BLaER1 treated with 17β-estradiol and CSF1 and Interleukin-3, amounts not matched to agents 10 nM and 100 nM (cell line): ENCODE measurements at regions not wholly inside any gene's neighbourhood (a gene's known extent, or its start where the extent isn't known, plus 50 kb on each side); places are given as distances from the start of the nearest gene placed in this dataset.

Source experiments
- H3K27ac ChIP-seq, 11 experiments: shearing (Covaris generic); formaldehyde crosslinking; 2 replicates each; pipeline ENCODE4 v1.8.1; 2022
- H3K27me3 ChIP-seq, 11 experiments: shearing (Covaris generic); formaldehyde crosslinking; 2 replicates each; pipeline ENCODE4 v1.8.1; 2022
- H3K36me3 ChIP-seq, 11 experiments: shearing (Covaris generic); formaldehyde crosslinking; 2 replicates each; pipeline ENCODE4 v1.8.1; 2022
- H3K4me1 ChIP-seq, 10 experiments: shearing (Covaris generic); formaldehyde crosslinking; 2 replicates each; pipeline ENCODE4 v1.8.1; 2022
- H3K4me2 ChIP-seq, 11 experiments: shearing (Covaris generic); formaldehyde crosslinking; 2 replicates each; pipeline ENCODE4 v1.8.1; 2022
- H3K4me3 ChIP-seq, 10 experiments: shearing (Covaris generic); formaldehyde crosslinking; 2 replicates each; pipeline ENCODE4 v1.8.1; 2022
- H3K9ac ChIP-seq, 11 experiments: shearing (Covaris generic); formaldehyde crosslinking; 2 replicates each; pipeline ENCODE4 v1.8.1; 2022
- H3K9me3 ChIP-seq, 11 experiments: shearing (Covaris generic); formaldehyde crosslinking; replicated peaks in 1 of 11; 2 replicates each; pipeline ENCODE4 v1.8.1; 2022
- H4K20me1 ChIP-seq, 11 experiments: shearing (Covaris generic); formaldehyde crosslinking; 2 replicates each; pipeline ENCODE4 v1.8.1; 2022
- Cebpa-rat ChIP-seq, 11 experiments: shearing (Covaris generic); IDR thresholded peaks; 2 replicates each; pipeline ENCODE4 v1.8.1; 2022

DNA sequence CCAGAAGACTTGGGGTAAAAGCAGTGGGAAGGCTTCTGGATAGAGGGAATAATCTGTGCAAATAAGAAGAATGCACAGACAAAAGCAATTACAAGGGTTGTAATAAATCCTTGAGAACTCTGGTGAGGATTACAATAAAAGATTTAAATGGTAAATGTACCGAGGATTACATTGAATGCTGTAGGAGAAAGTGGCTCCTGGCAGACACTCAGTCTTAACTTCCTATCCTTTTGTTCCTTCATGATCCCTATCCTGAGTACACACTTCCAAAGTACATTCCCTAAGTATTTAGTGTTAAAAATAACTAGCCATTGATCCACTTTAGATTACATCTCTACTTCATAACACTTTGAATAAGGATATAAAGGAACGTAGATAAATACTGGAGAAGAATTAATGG is 205.4 kb downstream of the SPATA18 start:
- Histone ChIP-seq H3K4me2 (no peak overlapping the region), H3K27ac (no peak overlapping the region), H3K4me3 (no peak overlapping the region), H3K9me3 (peaks cover 15 to 26% (median 18%) of the 10 kb centered on the region in 11 experiments), H3K4me1 (peaks cover 29 to 45% (median 35%) of the 10 kb centered on the region in 10 experiments), H3K9ac (no peak overlapping the region), H3K27me3 (no peaks in the 10 kb centered on the region), H3K36me3 (no peaks in the 10 kb centered on the region), H4K20me1 (no peaks in the 10 kb centered on the region)
- TF ChIP-seq Cebpa-rat (IDR thresholded peaks at IDR 0.05): no peak

DNA sequence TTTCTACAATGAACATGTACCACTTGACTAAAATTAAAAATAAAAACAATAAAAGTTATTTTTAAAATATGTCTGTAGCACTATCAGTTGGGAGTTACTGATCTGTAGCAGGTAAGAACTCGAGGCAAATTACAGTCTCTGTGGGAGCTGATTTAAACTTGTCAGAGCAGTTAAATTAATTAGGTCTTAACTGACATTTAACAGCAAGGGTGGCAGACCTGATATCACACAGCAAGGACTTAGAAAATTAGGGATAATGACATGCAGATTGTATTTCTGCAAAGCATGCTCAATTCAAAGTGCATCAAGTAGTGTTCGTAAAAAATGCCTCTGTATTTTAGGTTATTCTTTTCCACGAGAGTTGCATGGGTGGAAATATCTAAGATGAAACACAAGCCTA is 208.9 kb downstream of the SPATA18 start:
- H3K9me3 ChIP-seq: peaks cover 0 to 6% (median 0%) of the 10 kb centered on the region in 11 experiments; a peak in 1 of 22 replicates
- H4K20me1 ChIP-seq: no peaks in the 10 kb centered on the region
- TF ChIP-seq Cebpa-rat (IDR thresholded peaks at IDR 0.05): no peak
- peak overlapping the region in 8 of 11 experiments; percentile 1 to 74 (median 50); a peak in 11 of 22 replicates for H3K27ac ChIP-seq
- H3K4me2 ChIP-seq: peak overlapping the region; percentile 64 to 88 (median 78)
- H3K36me3 ChIP-seq: no peaks in the 10 kb centered on the region
- no peak overlapping the region; a peak in 1 of 20 replicates for H3K4me3 ChIP-seq
- H3K27me3 ChIP-seq: no peaks in the 10 kb centered on the region
- peaks cover 30 to 64% (median 48%) of the 10 kb centered on the region in 10 experiments for H3K4me1 ChIP-seq
- H3K9ac ChIP-seq: peak overlapping the region in 4 of 11 experiments; percentile 5 to 55 (median 18); a peak in 2 of 22 replicates

DNA sequence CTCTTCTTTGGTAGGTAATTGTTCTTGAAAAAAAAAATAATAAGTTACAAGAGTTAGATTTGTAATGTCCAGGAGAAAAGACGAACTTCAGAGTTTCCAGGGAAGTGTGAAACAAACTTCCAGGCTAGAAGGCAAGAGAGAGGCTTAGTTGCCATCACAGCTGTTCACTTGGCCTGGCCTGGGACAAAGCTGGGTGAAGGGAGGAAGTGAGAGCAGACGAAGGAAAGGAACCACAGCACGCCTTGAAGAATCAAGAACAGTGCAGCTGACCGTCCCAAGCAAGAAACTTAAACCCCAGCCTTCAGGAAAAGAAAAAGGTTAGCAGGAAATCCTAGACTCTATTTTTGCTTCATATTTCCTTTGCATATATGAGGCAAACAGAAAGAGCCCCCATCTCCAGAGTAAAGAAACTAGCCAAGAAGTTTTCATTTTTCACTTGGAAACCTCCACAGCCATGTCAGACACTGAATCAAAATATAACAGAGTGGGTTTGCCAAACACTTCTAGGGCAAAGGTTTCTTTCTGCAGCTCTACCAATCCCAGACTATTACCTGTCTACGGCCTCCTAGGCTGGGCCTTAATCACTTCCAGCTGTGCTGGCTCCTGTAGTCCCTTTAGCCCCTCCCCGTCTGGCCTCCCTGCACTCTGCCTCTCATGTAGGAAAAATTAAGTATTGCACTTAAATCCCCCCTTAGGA is 209.6 kb downstream of the SPATA18 start:
- Histone ChIP-seq H3K4me1 (peaks cover 30 to 71% (median 54%) of the 10 kb centered on the region in 10 experiments), H3K27ac (peak overlapping the region in 9 of 11 experiments; percentile 6 to 74 (median 53); a peak in 15 of 22 replicates), H3K27me3 (no peaks in the 10 kb centered on the region), H3K36me3 (no peaks in the 10 kb centered on the region), H3K9ac (peak overlapping the region in 8 of 11 experiments; percentile 5 to 55 (median 38); a peak in 12 of 22 replicates), H4K20me1 (no peaks in the 10 kb centered on the region), H3K9me3 (peaks cover 0 to 6% (median 0%) of the 10 kb centered on the region in 11 experiments; a peak in 1 of 22 replicates), H3K4me3 (peak overlapping the region in 4 of 10 experiments; percentile 4 to 35 (median 18); a peak in 7 of 20 replicates), H3K4me2 (peak overlapping the region; percentile 64 to 88 (median 78))
- TF ChIP-seq Cebpa-rat (IDR thresholded peaks at IDR 0.05): no peak

DNA sequence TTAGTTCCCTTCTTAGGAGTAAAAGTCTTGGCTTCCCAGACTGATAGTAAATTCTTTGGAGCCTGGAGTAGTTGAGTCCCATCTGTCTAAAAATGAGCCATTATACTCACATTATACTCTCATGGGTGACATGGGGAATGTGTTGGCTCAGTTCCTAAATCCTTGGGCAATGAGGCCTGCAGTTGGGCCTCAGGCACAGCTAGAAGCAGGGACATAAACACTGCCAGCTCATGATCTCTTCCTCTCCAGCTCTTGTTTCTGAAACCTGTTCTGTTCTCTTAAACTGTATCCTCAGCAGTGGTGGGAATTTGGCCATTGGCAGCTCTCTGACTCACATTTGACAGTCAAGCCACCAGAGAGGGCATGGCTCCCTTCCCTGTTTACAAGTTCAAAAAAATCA is 212.5 kb downstream of the SPATA18 start:
- TF ChIP-seq Cebpa-rat (IDR thresholded peaks at IDR 0.05): no peak
- no peak overlapping the region; a peak in 1 of 22 replicates for H3K27ac ChIP-seq
- peak overlapping the region in 6 of 11 experiments; percentile 2 to 21 (median 10); a peak in 4 of 22 replicates for H3K4me2 ChIP-seq
- H3K4me1 ChIP-seq: peaks cover 30 to 72% (median 57%) of the 10 kb centered on the region in 10 experiments
- peaks cover 0 to 6% (median 0%) of the 10 kb centered on the region in 11 experiments; a peak in 1 of 22 replicates for H3K9me3 ChIP-seq
- H3K9ac ChIP-seq: no peak overlapping the region
- H3K36me3 ChIP-seq: no peaks in the 10 kb centered on the region
- H3K4me3 ChIP-seq: no peak overlapping the region
- no peaks in the 10 kb centered on the region for H3K27me3 ChIP-seq
- H4K20me1 ChIP-seq: no peaks in the 10 kb centered on the region

DNA sequence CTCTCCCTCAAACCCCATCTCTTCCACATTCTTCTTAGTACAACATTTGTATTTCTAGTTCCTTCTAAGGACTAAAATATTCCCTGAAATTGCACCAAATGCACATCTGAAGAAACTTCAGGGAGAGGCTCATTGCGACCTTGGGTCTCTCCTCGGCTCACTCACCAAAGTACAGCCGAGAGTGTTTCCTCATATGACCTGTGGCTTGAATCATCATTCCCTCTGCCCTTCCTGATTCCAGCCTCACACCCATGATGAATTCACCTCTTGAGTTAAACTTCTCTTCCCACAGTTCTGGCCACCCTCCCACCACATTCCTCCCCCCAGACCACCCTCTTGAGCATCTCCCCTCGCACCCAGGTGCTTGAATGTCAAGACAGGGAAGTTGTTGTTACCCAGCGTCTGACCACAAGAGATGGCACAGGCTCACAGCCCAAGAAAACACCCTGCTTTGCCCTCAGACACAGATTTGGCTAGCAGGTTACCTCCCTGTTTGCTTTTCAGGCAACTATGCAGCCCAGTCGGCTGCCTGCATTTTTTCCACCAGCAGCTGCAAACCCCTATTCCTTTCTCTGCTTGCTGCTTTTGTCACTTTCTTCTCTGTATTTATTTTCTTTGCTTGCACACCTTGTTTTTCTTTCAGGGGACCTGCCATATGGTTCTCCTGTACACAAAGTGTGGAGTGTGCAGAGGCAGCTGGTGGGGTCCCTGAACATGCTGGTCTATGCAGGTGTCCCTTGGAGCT is 214.8 kb downstream of the SPATA18 start:
- no peak overlapping the region for H3K9ac ChIP-seq
- H3K4me3 ChIP-seq: no peak overlapping the region
- H4K20me1 ChIP-seq: no peaks in the 10 kb centered on the region
- no peaks in the 10 kb centered on the region for H3K36me3 ChIP-seq
- no peak overlapping the region for H3K27ac ChIP-seq
- H3K9me3 ChIP-seq: peaks cover 0 to 6% (median 0%) of the 10 kb centered on the region in 11 experiments; a peak in 1 of 22 replicates
- TF ChIP-seq Cebpa-rat (IDR thresholded peaks at IDR 0.05): no peak
- H3K4me2 ChIP-seq: peak overlapping the region in 6 of 11 experiments; percentile 14 to 44 (median 26); a peak in 9 of 22 replicates
- H3K27me3 ChIP-seq: no peaks in the 10 kb centered on the region
- H3K4me1 ChIP-seq: peaks cover 7 to 49% (median 33%) of the 10 kb centered on the region in 10 experiments

DNA sequence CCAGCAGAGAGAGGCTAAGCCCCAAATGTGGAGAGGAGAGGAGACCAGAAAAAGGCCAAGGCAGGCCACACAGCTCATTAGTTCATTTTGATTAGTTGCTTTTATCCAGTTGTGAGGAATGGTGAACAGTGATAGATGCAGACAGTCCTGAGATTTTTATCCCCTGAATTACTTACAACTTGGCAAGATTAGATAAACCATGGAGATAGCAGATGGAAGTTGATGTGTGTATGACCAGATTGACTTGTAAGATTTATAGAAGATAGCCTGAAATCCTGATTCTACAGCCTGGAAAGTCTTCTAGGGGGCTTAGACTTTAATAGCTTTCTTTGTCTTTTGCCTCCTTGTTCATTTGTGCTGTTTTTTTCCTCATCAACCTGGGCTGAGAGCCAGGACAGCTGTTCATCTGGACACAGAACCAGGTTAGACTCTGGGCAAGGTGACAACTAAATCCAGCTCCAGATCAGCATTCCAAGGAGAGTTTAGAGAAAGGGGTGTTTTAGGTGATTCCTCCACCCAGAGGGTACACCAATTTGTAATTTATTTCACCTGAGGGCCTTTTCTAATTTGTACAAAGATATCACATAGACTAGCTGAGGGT is 215.5 kb downstream of the SPATA18 start:
- no peaks in the 10 kb centered on the region for H3K36me3 ChIP-seq
- H4K20me1 ChIP-seq: no peaks in the 10 kb centered on the region
- H3K9me3 ChIP-seq: peaks cover 0 to 9% (median 3%) of the 10 kb centered on the region in 11 experiments; a peak in 10 of 22 replicates
- no peak overlapping the region for H3K4me3 ChIP-seq
- H3K9ac ChIP-seq: no peak overlapping the region
- H3K4me2 ChIP-seq: peak overlapping the region in 4 of 11 experiments; percentile 14 to 31 (median 26); a peak in 5 of 22 replicates
- no peak overlapping the region for H3K27ac ChIP-seq
- TF ChIP-seq Cebpa-rat (IDR thresholded peaks at IDR 0.05): no peak
- no peaks in the 10 kb centered on the region for H3K27me3 ChIP-seq
- peaks cover 0 to 42% (median 27%) of the 10 kb centered on the region in 10 experiments; a peak in 19 of 20 replicates for H3K4me1 ChIP-seq

DNA sequence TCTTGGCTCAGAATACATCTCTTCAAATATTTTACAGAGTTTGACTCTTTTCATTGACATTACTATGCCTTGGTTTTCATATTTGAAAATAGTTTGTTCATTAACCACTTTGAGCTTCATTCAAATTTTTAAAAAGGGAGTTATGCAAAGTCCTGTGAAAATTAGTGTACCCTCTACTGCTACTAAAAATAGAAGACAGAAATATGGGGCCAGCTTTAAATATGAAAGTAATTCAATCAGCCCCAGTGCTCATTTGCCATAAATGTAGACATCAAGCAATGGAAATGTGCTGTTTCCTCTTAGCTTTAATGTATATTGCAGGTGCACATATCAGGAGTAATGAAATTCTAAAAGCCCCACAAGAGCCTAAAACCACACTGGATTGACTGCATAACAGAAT is 218.7 kb downstream of the SPATA18 start:
- Histone ChIP-seq H3K9me3 (peaks cover 14 to 31% (median 25%) of the 10 kb centered on the region in 11 experiments), H3K4me1 (peaks cover 0 to 18% (median 12%) of the 10 kb centered on the region in 10 experiments; a peak in 8 of 20 replicates), H3K9ac (no peak overlapping the region), H3K36me3 (no peaks in the 10 kb centered on the region), H4K20me1 (no peaks in the 10 kb centered on the region), H3K27me3 (no peaks in the 10 kb centered on the region), H3K4me2 (no peak overlapping the region), H3K4me3 (no peak overlapping the region), H3K27ac (no peak overlapping the region)
- no peak for TF ChIP-seq Cebpa-rat (IDR thresholded peaks at IDR 0.05)

DNA sequence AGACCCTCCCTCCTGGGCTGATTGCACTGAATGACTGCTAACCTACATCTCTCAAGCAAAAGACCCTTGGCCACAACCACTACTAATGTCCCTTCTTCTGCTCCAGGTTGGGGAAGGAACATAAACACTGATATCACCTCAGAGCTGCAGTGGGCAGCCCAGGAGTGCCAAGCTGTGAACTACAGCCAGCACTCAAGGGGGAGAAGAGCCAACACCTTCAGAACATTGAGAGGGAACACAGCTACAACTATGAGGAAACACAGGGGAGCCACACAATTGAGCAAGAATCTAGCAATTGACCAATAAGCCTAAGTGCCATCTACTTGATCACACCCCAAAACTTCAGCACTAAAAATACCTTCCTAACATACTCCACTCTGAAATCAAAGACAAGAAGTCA is 222.8 kb downstream of the SPATA18 start:
- no peak for TF ChIP-seq Cebpa-rat (IDR thresholded peaks at IDR 0.05)
- no peaks in the 10 kb centered on the region for H4K20me1 ChIP-seq

More for the DNA sequence above, 222.8 kb downstream of the SPATA18 start:
- Histone ChIP-seq H3K4me1 (no peaks in the 10 kb centered on the region), H3K27me3 (no peaks in the 10 kb centered on the region), H3K27ac (no peak overlapping the region), H3K9me3 (peaks cover 26 to 43% (median 36%) of the 10 kb centered on the region in 11 experiments), H3K36me3 (no peaks in the 10 kb centered on the region), H3K4me3 (no peak overlapping the region), H3K4me2 (no peak overlapping the region), H3K9ac (no peak overlapping the region)
